ENCODE measurements at regions not wholly inside any gene's neighbourhood (a gene's known extent, or its start where the extent isn't known, plus 50 kb on each side); places are given as distances from the start of the nearest gene placed in this dataset.

DNA sequence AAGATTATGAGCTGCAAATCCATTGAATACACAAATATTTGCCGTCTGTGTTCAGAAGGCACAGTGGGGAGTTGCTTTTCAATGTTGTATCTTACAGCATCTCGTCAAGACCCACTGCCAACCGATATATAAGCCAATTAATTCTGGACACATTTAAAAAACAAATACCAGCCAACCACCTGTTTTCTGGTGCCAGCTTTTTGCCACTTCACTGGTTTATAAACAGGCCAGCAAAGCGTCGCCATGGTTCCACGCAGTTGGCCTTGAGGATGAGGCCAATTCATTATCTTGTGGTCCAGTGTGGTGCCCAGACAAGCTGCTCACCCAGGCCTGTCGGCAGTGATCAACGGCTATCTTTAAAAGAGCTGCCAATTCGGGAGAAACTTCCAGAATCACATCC, 321.0 kb downstream of the TCERG1L start:
- TF ChIP-seq, protein P1, sequence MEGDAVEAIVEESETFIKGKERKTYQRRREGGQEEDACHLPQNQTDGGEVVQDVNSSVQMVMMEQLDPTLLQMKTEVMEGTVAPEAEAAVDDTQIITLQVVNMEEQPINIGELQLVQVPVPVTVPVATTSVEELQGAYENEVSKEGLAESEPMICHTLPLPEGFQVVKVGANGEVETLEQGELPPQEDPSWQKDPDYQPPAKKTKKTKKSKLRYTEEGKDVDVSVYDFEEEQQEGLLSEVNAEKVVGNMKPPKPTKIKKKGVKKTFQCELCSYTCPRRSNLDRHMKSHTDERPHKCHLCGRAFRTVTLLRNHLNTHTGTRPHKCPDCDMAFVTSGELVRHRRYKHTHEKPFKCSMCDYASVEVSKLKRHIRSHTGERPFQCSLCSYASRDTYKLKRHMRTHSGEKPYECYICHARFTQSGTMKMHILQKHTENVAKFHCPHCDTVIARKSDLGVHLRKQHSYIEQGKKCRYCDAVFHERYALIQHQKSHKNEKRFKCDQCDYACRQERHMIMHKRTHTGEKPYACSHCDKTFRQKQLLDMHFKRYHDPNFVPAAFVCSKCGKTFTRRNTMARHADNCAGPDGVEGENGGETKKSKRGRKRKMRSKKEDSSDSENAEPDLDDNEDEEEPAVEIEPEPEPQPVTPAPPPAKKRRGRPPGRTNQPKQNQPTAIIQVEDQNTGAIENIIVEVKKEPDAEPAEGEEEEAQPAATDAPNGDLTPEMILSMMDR (IDR thresholded peaks at IDR 0.05) = no peak
- TF ChIP-seq POLR2A (IDR thresholded peaks at IDR 0.05) = no peak

Measured in Peyer's patch (tissue), 4 donors.